Gastrocnemius medialis (tissue), 4 donors: ENCODE measurements at regions not wholly inside any gene's neighbourhood (a gene's known extent, or its start where the extent isn't known, plus 50 kb on each side); places are given as distances from the start of the nearest gene placed in this dataset.
A peak's percentile ranks its signal among the peaks of the same experiment; 100 is the strongest.

Experiments used
- ATAC-seq, 2 donors: fragments of 150-250 bp; one replicate each; pipeline ENCODE4 v1.9.1; 2016
- DNase-seq, 2 donors: peaks; one replicate each; pipeline ENCODE4 v3.0.0-alpha.2; 2019
- H3K27ac ChIP-seq, 4 donors: fragments of 200-600 bp; sonication (generic); 1 replicate in 1 of 4; 2 replicates in 3 of 4; pipeline ENCODE4 v1.5.1; 2016 to 2018; ENCODE audit warnings: mild to moderate bottlenecking in 2 of 4, moderate library complexity in 1 of 4
- H3K27me3 ChIP-seq, 3 donors: fragments of 200-600 bp; sonication (generic) in 2 of 3; 1 replicate in 1 of 3; 2 replicates in 2 of 3; pipeline versions ENCODE4 v1.5.1 to v1.6.0; 2016 to 2019; ENCODE audit warnings: mild to moderate bottlenecking in 1 of 3, moderate library complexity in 1 of 3
- H3K36me3 ChIP-seq, 2 donors: fragments of 200-600 bp; sonication (generic) in 1 of 2; one replicate each; pipeline ENCODE4 v1.5.1; 2017 to 2018
- H3K4me1 ChIP-seq, 2 donors: fragments of 200-600 bp; sonication (generic) in 1 of 2; one replicate each; pipeline ENCODE4 v1.5.1; 2016 to 2017; ENCODE audit warnings: mild to moderate bottlenecking in 2 of 2
- H3K4me3 ChIP-seq, 4 donors: fragments of 200-600 bp; sonication (generic) in 3 of 4; 1 replicate in 1 of 4; 2 replicates in 3 of 4; pipeline ENCODE4 v1.5.1; 2016 to 2019; ENCODE audit warnings: mild to moderate bottlenecking in 2 of 4
- H3K9me3 ChIP-seq, 3 donors: fragments of 200-600 bp; sonication (generic) in 2 of 3; 1 replicate in 1 of 3; 2 replicates in 2 of 3; pipeline ENCODE4 v1.5.1; 2016 to 2019
- POLR2A ChIP-seq, 2 donors: fragments of 450-650 bp; IDR thresholded peaks; one replicate each; pipeline ENCODE4 v1.6.1; 2017; ENCODE audit warnings: antibody characterized with exemption in 2 of 2, mild to moderate bottlenecking in 2 of 2, moderate library complexity in 2 of 2
- in situ Hi-C, 4 donors: fragments of 200-750 bp; cut with MboI; loops; one replicate each; pipeline versions ENCODE4 v1.15.0 to v1.8.0; 2017; ENCODE audit warnings: low sequenced_read_pairs in 4 of 4
- intact Hi-C: fragments of 100-400 bp; cut with DNase I; formaldehyde crosslinking; loops from one replicate; pipeline ENCODE4 v1.15.1; 2023; ENCODE audit warnings: low total_unique reads
- TF ChIP-seq, protein P1 (sequence below), 5 experiments: fragments of 450-650 bp in 3 of 5; fragments of 200-600 bp in 2 of 5; sonication (generic) in 2 of 5; IDR thresholded peaks in 4 of 5; conservative IDR thresholded peaks in 1 of 5; 1 replicate in 4 of 5; 2 replicates in 1 of 5; pipeline ENCODE4 v1.5.1; 2016 to 2019; ENCODE audit warnings: antibody characterized with exemption in 5 of 5, mild to moderate bottlenecking in 3 of 5, moderate library complexity in 3 of 5

DNA sequence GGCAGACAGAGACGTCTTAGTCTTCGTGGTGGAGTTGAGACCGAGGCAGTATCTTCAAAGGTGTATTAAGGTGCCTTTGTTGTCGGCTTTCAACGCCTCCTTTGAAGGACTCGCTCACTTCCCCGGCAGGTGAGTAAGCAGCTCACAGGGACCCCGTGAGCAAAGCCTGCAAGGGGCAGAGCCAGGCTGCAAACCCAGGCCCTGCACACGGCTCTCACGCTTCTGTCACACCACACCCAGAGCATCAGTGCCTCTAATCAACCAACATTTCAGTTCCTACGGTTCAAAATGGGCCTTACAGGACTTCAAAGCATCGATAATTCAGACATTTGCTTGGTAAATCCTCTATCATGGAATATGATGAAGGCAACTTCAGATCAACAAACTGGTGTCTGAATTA is 64.8 kb upstream of the INSIG1 start:
- in situ Hi-C loops (no loop called here), intact Hi-C loops (no loop called here)
- Histone ChIP-seq H3K4me1 (no peaks in the 10 kb centered on the region), H3K27me3 (no peaks in the 10 kb centered on the region), H3K36me3 (no peaks in the 10 kb centered on the region), H3K4me3 (no peak overlapping the region), H3K27ac (no peak overlapping the region), H3K9me3 (no peaks in the 10 kb centered on the region)
- ATAC-seq = no peak
- TF ChIP-seq POLR2A (IDR thresholded peaks at IDR 0.05) = no peak
- TF ChIP-seq, protein P1, sequence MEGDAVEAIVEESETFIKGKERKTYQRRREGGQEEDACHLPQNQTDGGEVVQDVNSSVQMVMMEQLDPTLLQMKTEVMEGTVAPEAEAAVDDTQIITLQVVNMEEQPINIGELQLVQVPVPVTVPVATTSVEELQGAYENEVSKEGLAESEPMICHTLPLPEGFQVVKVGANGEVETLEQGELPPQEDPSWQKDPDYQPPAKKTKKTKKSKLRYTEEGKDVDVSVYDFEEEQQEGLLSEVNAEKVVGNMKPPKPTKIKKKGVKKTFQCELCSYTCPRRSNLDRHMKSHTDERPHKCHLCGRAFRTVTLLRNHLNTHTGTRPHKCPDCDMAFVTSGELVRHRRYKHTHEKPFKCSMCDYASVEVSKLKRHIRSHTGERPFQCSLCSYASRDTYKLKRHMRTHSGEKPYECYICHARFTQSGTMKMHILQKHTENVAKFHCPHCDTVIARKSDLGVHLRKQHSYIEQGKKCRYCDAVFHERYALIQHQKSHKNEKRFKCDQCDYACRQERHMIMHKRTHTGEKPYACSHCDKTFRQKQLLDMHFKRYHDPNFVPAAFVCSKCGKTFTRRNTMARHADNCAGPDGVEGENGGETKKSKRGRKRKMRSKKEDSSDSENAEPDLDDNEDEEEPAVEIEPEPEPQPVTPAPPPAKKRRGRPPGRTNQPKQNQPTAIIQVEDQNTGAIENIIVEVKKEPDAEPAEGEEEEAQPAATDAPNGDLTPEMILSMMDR (IDR thresholded peaks at IDR 0.05 in 4 of 5, conservative IDR thresholded peaks at IDR 0.05 in 1 of 5) = no peak
- no peak for DNase-seq

DNA sequence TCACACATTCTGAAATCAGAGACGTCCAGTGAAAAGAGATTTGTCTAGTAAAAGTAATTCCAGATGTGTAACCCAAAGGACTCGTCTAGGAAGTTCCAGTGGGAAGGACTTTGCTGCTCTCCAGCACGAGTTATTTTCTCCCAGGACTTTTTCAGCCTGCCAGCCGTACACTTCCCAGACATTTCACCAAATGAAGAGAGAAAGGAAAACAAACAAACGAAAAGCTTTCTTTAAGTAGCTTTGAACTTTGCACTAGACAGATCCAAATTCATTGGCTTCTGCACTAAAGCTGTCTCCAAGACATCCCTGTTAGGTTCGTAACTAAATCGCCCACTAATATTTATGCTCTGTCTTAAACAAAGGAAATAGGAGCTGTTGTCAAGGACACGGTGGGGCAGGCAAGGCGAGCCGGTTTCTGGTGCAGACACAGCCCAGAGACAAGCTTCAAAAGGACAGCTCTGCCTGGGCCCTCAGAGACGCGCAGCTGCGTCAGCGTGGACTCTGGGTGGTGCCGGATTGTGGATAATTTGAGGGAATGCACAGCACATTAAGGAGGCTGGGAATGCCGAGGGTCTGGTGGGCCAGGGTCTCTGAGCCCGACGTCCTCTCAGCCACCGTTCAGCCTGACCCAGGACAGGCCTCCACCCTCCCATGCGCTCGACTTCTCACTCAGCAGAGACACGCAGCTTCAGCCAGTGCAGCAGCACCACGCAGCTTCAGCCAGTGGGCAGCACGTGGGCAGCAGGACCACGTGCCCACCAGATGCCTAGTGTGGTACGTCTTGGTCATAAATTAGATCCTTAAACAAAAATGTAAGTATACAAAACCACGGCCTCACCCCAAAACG is 64.1 kb upstream of the INSIG1 start:
- in situ Hi-C loops (no loop called here), intact Hi-C loops (no loop called here)
- no peaks in the 10 kb centered on the region for H3K9me3 ChIP-seq
- no peaks in the 10 kb centered on the region for H3K36me3 ChIP-seq
- no peak overlapping the region for H3K27ac ChIP-seq
- no peaks in the 10 kb centered on the region for H3K4me1 ChIP-seq
- no peak for ATAC-seq
- no peaks in the 10 kb centered on the region for H3K27me3 ChIP-seq
- no peak overlapping the region for H3K4me3 ChIP-seq
- TF ChIP-seq, protein P1 (IDR thresholded peaks at IDR 0.05 in 4 of 5, conservative IDR thresholded peaks at IDR 0.05 in 1 of 5) = no peak
- no peak for TF ChIP-seq POLR2A (IDR thresholded peaks at IDR 0.05)
- no peak for DNase-seq

DNA sequence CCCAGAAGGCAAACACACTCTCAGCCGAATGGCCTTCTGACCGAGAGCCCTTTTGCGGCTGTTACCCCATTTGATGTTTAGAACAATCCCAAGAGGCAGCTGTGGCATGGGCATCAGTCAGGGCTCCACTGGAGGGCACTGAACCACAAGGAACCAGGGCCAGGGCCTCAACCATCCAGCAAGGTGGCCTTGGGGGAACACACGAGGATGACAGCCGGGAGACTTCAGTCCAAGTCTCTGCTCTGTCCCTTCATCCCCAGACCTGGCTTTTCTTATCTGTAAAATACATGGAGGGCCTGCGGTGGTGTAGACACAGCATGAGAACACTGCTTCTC is 63.6 kb upstream of the INSIG1 start:
- Histone ChIP-seq H3K27me3 (no peaks in the 10 kb centered on the region), H3K27ac (no peak overlapping the region), H3K9me3 (no peaks in the 10 kb centered on the region), H3K4me1 (no peaks in the 10 kb centered on the region), H3K36me3 (no peaks in the 10 kb centered on the region), H3K4me3 (no peak overlapping the region)
- intact Hi-C loops = no loop called here
- in situ Hi-C loops = no loop called here
- DNase-seq = no peak
- no peak for ATAC-seq
- no peak for TF ChIP-seq POLR2A (IDR thresholded peaks at IDR 0.05)
- TF ChIP-seq, protein P1 (IDR thresholded peaks at IDR 0.05 in 4 of 5, conservative IDR thresholded peaks at IDR 0.05 in 1 of 5) = peak in 1 of 5 experiments; percentile 9

DNA sequence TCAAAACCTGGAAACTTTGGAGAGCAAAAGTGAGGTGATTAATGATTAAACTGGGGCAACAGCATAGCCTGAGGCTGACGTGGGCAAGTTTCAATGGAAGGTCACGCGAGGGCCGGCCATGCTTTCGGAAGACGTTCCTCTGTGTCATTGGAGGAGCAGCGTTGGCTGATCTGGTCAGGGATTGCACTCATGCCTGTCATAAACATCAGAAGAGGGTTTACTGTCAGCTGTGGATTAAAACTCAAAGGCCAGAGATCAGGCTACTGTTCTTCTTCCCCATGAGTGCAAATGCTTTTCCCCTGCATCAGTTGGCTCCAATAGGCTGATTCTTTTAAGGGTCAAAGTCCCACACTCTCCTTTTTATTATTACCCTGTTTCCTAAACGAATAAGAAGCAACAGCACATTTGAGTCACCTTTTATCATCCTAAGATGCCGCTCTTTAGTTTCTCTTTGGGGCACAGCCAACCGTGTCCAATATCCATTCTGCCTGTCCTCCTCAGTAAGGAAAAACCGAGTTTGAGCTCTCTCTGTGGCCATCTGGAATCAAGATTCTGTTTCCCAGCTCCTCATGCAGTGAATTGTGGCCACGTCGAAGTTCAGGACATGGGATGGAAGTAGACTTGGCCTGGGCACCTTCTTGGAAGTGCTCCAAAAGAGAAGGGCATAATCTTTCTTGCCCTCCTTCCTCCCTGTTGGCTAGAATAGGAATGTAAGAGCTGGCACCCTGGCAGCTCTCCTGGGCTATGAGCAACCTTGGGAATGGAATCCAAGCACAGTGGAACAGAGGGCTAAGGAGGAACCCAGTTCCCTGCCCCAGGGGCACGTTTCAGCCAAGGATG is 62.5 kb upstream of the INSIG1 start:
- intact Hi-C loops = no loop called here

More for the DNA sequence above, 62.5 kb upstream of the INSIG1 start:
- H3K27me3 ChIP-seq = no peaks in the 10 kb centered on the region
- in situ Hi-C loops = no loop called here
- no peaks in the 10 kb centered on the region for H3K4me1 ChIP-seq
- no peak overlapping the region for H3K4me3 ChIP-seq
- no peak overlapping the region for H3K27ac ChIP-seq
- ATAC-seq = no peak
- TF ChIP-seq, protein P1 (IDR thresholded peaks at IDR 0.05 in 4 of 5, conservative IDR thresholded peaks at IDR 0.05 in 1 of 5) = no peak
- TF ChIP-seq POLR2A (IDR thresholded peaks at IDR 0.05) = no peak
- H3K36me3 ChIP-seq = no peaks in the 10 kb centered on the region
- no peak for DNase-seq
- H3K9me3 ChIP-seq = no peaks in the 10 kb centered on the region
